22Rv1 (cell line): ENCODE measurements at regions not wholly inside any gene's neighbourhood (a gene's known extent, or its start where the extent isn't known, plus 50 kb on each side); places are given as distances from the start of the nearest gene placed in this dataset.

Experiments used
- ZFX ChIP-seq: fragments of 450-650 bp; IDR thresholded peaks from 2 replicates; pipeline ENCODE4 v1.6.1; 2017; ENCODE audit warnings: antibody characterized with exemption, borderline replicate concordance
- TF ChIP-seq, protein P1 (sequence below): fragments of 450-650 bp; IDR thresholded peaks from 2 replicates; pipeline ENCODE4 v1.5.1; 2017; ENCODE audit warnings: mild to moderate bottlenecking

DNA sequence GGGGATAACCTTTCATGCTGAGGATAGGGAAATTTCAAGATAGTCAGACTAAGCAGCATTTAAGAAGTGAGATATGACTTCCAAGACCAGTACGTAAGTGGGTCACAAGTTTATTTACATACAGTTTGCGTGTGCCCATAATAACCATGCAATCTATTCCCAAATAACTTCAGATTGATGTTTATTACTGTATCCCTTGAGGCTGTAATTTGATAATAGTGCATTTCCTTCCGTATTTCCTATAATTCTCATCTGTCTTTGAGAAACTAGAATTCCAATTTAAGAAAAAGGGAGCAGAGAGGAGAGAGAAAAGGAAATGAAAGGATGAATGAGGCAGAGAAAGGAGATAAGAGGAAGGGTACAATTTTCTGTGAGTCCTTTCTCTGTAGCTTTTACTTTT is 1073.1 kb downstream of the EPHA3 start:
- TF ChIP-seq, protein P1, sequence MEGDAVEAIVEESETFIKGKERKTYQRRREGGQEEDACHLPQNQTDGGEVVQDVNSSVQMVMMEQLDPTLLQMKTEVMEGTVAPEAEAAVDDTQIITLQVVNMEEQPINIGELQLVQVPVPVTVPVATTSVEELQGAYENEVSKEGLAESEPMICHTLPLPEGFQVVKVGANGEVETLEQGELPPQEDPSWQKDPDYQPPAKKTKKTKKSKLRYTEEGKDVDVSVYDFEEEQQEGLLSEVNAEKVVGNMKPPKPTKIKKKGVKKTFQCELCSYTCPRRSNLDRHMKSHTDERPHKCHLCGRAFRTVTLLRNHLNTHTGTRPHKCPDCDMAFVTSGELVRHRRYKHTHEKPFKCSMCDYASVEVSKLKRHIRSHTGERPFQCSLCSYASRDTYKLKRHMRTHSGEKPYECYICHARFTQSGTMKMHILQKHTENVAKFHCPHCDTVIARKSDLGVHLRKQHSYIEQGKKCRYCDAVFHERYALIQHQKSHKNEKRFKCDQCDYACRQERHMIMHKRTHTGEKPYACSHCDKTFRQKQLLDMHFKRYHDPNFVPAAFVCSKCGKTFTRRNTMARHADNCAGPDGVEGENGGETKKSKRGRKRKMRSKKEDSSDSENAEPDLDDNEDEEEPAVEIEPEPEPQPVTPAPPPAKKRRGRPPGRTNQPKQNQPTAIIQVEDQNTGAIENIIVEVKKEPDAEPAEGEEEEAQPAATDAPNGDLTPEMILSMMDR, result no peak
- TF ChIP-seq ZFX, result no peak
